ENCODE measurements at regions not wholly inside any gene's neighbourhood (a gene's known extent, or its start where the extent isn't known, plus 50 kb on each side); places are given as distances from the start of the nearest gene placed in this dataset.

DNA sequence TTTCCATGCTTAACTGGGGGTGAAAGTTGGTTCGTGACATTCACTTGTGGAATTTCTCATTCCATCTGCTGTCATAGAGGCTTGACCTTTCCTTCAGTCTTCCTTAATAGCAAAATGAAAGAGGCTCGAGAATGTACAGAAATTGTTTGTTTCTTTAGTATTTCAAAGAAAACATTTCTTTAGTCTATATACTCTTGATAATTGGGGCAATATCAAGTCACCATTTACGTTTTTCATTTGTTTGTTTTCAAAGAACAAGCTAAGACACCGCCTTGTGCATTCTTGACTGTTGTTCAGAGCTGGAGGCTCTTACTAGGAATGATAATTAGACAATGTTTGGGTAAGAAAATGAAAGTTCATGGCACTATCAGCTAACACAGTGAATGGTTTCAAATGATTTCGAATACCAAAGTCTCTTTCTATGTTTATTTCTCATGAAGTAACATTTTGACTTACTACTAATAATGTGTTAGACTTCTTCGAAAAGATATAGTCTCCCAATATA is 835.4 kb downstream of the SEMA5A start:
- no peak overlapping the region for H3K4me2 ChIP-seq (ENCODE audit: low read length)
- no peaks in the 10 kb centered on the region for H3K79me2 ChIP-seq (replicated peaks; ENCODE audit: insufficient read depth, low read length)
- no peak overlapping the region for H2AFZ ChIP-seq (ENCODE audit: low read depth, low read length)
- H4K20me1 ChIP-seq (ENCODE audit: insufficient read depth), result no peaks in the 10 kb centered on the region
- no peak overlapping the region for H3K4me3 ChIP-seq (ENCODE audit: low read length)
- H3F3A ChIP-seq (ENCODE audit: insufficient read depth, low read length, poor library complexity, severe bottlenecking), result no peaks in the 10 kb centered on the region
- H3K27me3 ChIP-seq (ENCODE audit: insufficient read depth, low read depth, low read length), result no peaks in the 10 kb centered on the region
- H3K9me3 ChIP-seq (ENCODE audit: low read length), result no peaks in the 10 kb centered on the region
- no peaks in the 10 kb centered on the region for H3K36me3 ChIP-seq (ENCODE audit: insufficient read depth, low read length)
- TF ChIP-seq EP300 (conservative IDR thresholded peaks at IDR 0.05; ENCODE audit: poor library complexity, severe bottlenecking), result no peak
- TF ChIP-seq SMC3 (conservative IDR thresholded peaks at IDR 0.05; ENCODE audit: poor library complexity), result no peak
- TF ChIP-seq, protein P1, sequence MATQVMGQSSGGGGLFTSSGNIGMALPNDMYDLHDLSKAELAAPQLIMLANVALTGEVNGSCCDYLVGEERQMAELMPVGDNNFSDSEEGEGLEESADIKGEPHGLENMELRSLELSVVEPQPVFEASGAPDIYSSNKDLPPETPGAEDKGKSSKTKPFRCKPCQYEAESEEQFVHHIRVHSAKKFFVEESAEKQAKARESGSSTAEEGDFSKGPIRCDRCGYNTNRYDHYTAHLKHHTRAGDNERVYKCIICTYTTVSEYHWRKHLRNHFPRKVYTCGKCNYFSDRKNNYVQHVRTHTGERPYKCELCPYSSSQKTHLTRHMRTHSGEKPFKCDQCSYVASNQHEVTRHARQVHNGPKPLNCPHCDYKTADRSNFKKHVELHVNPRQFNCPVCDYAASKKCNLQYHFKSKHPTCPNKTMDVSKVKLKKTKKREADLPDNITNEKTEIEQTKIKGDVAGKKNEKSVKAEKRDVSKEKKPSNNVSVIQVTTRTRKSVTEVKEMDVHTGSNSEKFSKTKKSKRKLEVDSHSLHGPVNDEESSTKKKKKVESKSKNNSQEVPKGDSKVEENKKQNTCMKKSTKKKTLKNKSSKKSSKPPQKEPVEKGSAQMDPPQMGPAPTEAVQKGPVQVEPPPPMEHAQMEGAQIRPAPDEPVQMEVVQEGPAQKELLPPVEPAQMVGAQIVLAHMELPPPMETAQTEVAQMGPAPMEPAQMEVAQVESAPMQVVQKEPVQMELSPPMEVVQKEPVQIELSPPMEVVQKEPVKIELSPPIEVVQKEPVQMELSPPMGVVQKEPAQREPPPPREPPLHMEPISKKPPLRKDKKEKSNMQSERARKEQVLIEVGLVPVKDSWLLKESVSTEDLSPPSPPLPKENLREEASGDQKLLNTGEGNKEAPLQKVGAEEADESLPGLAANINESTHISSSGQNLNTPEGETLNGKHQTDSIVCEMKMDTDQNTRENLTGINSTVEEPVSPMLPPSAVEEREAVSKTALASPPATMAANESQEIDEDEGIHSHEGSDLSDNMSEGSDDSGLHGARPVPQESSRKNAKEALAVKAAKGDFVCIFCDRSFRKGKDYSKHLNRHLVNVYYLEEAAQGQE (IDR thresholded peaks at IDR 0.05; ENCODE audit: borderline replicate concordance), result no peak
- no peak for TF ChIP-seq EZH2 (IDR thresholded peaks at IDR 0.05; ENCODE audit: borderline replicate concordance, insufficient read depth, low read length, poor library complexity, severe bottlenecking)
- no peak for TF ChIP-seq POLR2AphosphoS5 (IDR thresholded peaks at IDR 0.05)
- TF ChIP-seq RAD21 (conservative IDR thresholded peaks at IDR 0.05), result no peak
- TF ChIP-seq, protein P2, sequence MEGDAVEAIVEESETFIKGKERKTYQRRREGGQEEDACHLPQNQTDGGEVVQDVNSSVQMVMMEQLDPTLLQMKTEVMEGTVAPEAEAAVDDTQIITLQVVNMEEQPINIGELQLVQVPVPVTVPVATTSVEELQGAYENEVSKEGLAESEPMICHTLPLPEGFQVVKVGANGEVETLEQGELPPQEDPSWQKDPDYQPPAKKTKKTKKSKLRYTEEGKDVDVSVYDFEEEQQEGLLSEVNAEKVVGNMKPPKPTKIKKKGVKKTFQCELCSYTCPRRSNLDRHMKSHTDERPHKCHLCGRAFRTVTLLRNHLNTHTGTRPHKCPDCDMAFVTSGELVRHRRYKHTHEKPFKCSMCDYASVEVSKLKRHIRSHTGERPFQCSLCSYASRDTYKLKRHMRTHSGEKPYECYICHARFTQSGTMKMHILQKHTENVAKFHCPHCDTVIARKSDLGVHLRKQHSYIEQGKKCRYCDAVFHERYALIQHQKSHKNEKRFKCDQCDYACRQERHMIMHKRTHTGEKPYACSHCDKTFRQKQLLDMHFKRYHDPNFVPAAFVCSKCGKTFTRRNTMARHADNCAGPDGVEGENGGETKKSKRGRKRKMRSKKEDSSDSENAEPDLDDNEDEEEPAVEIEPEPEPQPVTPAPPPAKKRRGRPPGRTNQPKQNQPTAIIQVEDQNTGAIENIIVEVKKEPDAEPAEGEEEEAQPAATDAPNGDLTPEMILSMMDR (IDR thresholded peaks at IDR 0.05; ENCODE audit: poor library complexity, severe bottlenecking), result no peak
- no peak for TF ChIP-seq TAF1 (IDR thresholded peaks at IDR 0.05; ENCODE audit: low read depth)
- TF ChIP-seq MXI1 (conservative IDR thresholded peaks at IDR 0.05; ENCODE audit: poor library complexity, severe bottlenecking), result no peak
- H3K9me2 ChIP-seq (ENCODE audit: insufficient read depth, low read length), result no peaks in the 10 kb centered on the region
- no peak overlapping the region for H3K27ac ChIP-seq (ENCODE audit: low read length)
- no peak overlapping the region for H3K9ac ChIP-seq (ENCODE audit: low read length)

DNA sequence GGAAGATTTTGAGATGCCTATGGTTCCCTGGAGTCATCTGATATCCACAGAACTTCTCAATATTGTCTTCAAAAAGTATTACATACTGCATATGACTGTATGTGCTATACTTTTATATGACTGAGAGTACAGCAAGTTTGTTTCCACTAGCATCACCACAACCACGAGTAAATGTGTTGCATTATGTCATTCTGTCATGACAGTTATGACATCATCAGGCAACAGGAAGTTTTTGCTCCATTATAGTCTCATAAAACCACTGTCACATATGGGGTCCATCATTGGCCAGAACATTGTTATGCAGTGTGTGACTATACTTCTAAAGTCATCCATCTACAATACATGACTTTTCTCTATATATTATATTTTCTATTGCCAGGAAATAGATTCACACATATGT is 831.7 kb downstream of the SEMA5A start:
- H3K36me3 ChIP-seq (ENCODE audit: insufficient read depth, low read length), result no peaks in the 10 kb centered on the region
- no peaks in the 10 kb centered on the region for H3K9me3 ChIP-seq (ENCODE audit: low read length)
- no peak overlapping the region for H3K9ac ChIP-seq (ENCODE audit: low read length)
- H3K27ac ChIP-seq (ENCODE audit: low read length), result no peak overlapping the region
- H4K20me1 ChIP-seq (ENCODE audit: insufficient read depth), result no peaks in the 10 kb centered on the region
- no peak overlapping the region for H3K4me3 ChIP-seq (ENCODE audit: low read length)
- TF ChIP-seq EZH2 (IDR thresholded peaks at IDR 0.05; ENCODE audit: borderline replicate concordance, insufficient read depth, low read length, poor library complexity, severe bottlenecking), result no peak
- TF ChIP-seq, protein P1 (IDR thresholded peaks at IDR 0.05; ENCODE audit: borderline replicate concordance), result no peak
- TF ChIP-seq EP300 (conservative IDR thresholded peaks at IDR 0.05; ENCODE audit: poor library complexity, severe bottlenecking), result no peak
- TF ChIP-seq, protein P2 (IDR thresholded peaks at IDR 0.05; ENCODE audit: poor library complexity, severe bottlenecking), result no peak
- no peak for TF ChIP-seq MXI1 (conservative IDR thresholded peaks at IDR 0.05; ENCODE audit: poor library complexity, severe bottlenecking)
- no peak for TF ChIP-seq RAD21 (conservative IDR thresholded peaks at IDR 0.05)
- TF ChIP-seq POLR2AphosphoS5 (IDR thresholded peaks at IDR 0.05), result no peak
- TF ChIP-seq TAF1 (IDR thresholded peaks at IDR 0.05; ENCODE audit: low read depth), result no peak
- no peak for TF ChIP-seq SMC3 (conservative IDR thresholded peaks at IDR 0.05; ENCODE audit: poor library complexity)
- H3K79me2 ChIP-seq (replicated peaks; ENCODE audit: insufficient read depth, low read length), result no peaks in the 10 kb centered on the region
- no peaks in the 10 kb centered on the region for H3K27me3 ChIP-seq (ENCODE audit: insufficient read depth, low read depth, low read length)
- no peak overlapping the region for H2AFZ ChIP-seq (ENCODE audit: low read depth, low read length)
- no peaks in the 10 kb centered on the region for H3F3A ChIP-seq (ENCODE audit: insufficient read depth, low read length, poor library complexity, severe bottlenecking)
- no peaks in the 10 kb centered on the region for H3K9me2 ChIP-seq (ENCODE audit: insufficient read depth, low read length)
- H3K4me2 ChIP-seq (ENCODE audit: low read length), result no peak overlapping the region

Data from neural cell (in vitro differentiated cells).